Esophagus muscularis mucosa (tissue), 3 donors: ENCODE measurements at regions not wholly inside any gene's neighbourhood (a gene's known extent, or its start where the extent isn't known, plus 50 kb on each side); places are given as distances from the start of the nearest gene placed in this dataset.
"Not testable (repeated sequence)": the region's sequence is repeated elsewhere in the genome, so short reads cannot be mapped to it uniquely, and the experiment has no call there.

Experiments
- CTCF ChIP-seq, 3 experiments: fragments of 200-600 bp in 2 of 3; fragments of 450-650 bp in 1 of 3; sonication (generic) in 2 of 3; IDR thresholded peaks; one replicate each; pipeline ENCODE4 v1.5.1; 2017 to 2019; ENCODE audit warnings: antibody characterized with exemption in 3 of 3, mild to moderate bottlenecking in 2 of 3, moderate library complexity in 1 of 3
- POLR2A ChIP-seq: fragments of 450-650 bp; IDR thresholded peaks from one replicate; pipeline ENCODE4 v1.6.1; 2017; ENCODE audit warnings: antibody characterized with exemption, moderate library complexity, mild to moderate bottlenecking, low read depth

- TF ChIP-seq POLR2A; CTCF (IDR thresholded peaks at IDR 0.05): not testable (repeated sequence)
Observed at GRCh38 chr19:31031455-31031854, 317.8 kb downstream of the TSHZ3 start.
